ENCODE measurements at regions not wholly inside any gene's neighbourhood (a gene's known extent, or its start where the extent isn't known, plus 50 kb on each side); places are given as distances from the start of the nearest gene placed in this dataset.

DNA sequence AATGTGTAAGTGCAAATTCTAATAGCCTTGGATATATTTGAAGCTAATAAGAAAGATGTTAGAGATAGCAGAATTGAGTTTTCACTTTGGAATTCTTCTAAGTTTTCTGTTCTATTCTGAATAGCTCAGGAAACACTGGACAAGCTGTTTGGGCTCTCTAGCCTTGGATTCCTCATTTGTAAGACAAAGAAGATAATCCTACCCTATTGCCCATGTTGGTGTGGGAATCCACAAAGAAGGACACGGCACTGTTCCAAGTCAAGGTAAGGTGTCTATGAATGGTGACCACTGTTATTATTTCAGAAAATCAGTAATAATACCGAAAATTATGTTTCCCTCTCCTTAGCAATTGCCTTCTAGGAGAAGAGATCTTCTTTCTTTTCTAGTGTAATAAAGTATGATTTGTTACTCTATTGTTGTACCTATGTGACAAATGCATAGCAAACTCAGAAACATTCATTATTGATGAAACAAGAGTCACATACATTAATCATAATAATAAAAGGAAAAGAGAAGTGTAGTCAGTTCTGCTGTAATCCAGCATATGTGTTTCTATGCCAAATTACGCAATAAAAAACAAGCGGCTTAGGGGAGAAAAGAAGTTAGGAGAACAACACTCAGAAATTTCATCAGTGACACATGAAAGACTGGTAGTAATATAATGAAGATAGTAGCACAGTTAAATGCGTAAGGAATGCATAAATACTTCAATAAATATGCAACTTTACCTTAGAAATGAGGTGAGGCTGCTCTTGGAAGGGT is 1012.3 kb upstream of the PHF14 start:
- TF ChIP-seq POLR2A (IDR thresholded peaks at IDR 0.05) = no peak
- TF ChIP-seq, protein P1, sequence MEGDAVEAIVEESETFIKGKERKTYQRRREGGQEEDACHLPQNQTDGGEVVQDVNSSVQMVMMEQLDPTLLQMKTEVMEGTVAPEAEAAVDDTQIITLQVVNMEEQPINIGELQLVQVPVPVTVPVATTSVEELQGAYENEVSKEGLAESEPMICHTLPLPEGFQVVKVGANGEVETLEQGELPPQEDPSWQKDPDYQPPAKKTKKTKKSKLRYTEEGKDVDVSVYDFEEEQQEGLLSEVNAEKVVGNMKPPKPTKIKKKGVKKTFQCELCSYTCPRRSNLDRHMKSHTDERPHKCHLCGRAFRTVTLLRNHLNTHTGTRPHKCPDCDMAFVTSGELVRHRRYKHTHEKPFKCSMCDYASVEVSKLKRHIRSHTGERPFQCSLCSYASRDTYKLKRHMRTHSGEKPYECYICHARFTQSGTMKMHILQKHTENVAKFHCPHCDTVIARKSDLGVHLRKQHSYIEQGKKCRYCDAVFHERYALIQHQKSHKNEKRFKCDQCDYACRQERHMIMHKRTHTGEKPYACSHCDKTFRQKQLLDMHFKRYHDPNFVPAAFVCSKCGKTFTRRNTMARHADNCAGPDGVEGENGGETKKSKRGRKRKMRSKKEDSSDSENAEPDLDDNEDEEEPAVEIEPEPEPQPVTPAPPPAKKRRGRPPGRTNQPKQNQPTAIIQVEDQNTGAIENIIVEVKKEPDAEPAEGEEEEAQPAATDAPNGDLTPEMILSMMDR (IDR thresholded peaks at IDR 0.05) = no peak
